ENCODE measurements at regions not wholly inside any gene's neighbourhood (a gene's known extent, or its start where the extent isn't known, plus 50 kb on each side); places are given as distances from the start of the nearest gene placed in this dataset.

DNA sequence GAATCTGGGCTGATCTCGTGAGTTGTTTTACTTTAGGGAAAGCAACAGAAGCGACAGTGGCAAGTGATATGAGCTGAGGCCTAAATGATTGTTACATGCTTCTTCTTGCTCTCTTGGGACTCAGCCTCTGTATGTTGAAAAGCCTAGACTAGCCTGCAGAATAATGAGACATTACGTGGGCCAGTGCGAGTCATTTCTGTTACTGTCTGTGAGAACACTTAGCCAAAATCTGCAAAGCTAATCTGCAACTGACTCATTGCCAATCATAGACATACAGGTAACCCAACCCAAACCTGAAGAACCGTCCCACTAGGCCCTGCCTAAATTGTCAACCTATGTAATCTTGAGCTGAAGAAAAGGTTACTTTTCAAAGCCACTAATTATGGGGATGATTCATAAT is 77.4 kb upstream of the F13A1 start:
- no peak for TF ChIP-seq POLR2A (IDR thresholded peaks at IDR 0.05)
- TF ChIP-seq, protein P1, sequence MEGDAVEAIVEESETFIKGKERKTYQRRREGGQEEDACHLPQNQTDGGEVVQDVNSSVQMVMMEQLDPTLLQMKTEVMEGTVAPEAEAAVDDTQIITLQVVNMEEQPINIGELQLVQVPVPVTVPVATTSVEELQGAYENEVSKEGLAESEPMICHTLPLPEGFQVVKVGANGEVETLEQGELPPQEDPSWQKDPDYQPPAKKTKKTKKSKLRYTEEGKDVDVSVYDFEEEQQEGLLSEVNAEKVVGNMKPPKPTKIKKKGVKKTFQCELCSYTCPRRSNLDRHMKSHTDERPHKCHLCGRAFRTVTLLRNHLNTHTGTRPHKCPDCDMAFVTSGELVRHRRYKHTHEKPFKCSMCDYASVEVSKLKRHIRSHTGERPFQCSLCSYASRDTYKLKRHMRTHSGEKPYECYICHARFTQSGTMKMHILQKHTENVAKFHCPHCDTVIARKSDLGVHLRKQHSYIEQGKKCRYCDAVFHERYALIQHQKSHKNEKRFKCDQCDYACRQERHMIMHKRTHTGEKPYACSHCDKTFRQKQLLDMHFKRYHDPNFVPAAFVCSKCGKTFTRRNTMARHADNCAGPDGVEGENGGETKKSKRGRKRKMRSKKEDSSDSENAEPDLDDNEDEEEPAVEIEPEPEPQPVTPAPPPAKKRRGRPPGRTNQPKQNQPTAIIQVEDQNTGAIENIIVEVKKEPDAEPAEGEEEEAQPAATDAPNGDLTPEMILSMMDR (IDR thresholded peaks at IDR 0.05) = no peak
